ENCODE measurements at regions not wholly inside any gene's neighbourhood (a gene's known extent, or its start where the extent isn't known, plus 50 kb on each side); places are given as distances from the start of the nearest gene placed in this dataset.

DNA sequence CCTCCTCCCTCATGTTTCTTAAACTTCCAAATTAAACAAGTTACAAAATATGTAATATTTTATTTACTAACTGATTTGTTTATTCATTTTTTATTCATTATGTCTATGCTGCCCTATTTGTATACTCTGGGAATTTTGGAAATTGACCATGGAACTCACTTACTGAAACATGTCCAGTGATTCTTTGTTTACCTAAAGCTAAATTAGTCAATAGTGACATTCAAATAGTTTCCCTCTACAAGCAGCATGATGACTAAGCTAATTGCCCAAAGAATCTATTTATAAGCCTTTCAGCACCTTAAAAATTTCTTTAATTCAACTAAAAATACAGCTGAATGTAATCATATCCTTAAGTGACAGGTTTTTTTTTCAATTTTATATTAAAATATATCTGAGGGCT is 437.7 kb downstream of the SI start:
- no peak overlapping the region for H3K27ac ChIP-seq
- TF ChIP-seq, protein P1, sequence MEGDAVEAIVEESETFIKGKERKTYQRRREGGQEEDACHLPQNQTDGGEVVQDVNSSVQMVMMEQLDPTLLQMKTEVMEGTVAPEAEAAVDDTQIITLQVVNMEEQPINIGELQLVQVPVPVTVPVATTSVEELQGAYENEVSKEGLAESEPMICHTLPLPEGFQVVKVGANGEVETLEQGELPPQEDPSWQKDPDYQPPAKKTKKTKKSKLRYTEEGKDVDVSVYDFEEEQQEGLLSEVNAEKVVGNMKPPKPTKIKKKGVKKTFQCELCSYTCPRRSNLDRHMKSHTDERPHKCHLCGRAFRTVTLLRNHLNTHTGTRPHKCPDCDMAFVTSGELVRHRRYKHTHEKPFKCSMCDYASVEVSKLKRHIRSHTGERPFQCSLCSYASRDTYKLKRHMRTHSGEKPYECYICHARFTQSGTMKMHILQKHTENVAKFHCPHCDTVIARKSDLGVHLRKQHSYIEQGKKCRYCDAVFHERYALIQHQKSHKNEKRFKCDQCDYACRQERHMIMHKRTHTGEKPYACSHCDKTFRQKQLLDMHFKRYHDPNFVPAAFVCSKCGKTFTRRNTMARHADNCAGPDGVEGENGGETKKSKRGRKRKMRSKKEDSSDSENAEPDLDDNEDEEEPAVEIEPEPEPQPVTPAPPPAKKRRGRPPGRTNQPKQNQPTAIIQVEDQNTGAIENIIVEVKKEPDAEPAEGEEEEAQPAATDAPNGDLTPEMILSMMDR (IDR thresholded peaks at IDR 0.05): no peak
- DNase-seq (no peak), ATAC-seq (no peak)
- H3K4me3 ChIP-seq: no peak overlapping the region
- no peaks in the 10 kb centered on the region for H3K36me3 ChIP-seq
- H3K4me1 ChIP-seq: no peaks in the 10 kb centered on the region
- no peaks in the 10 kb centered on the region for H3K27me3 ChIP-seq
- no peaks in the 10 kb centered on the region for H3K9me3 ChIP-seq
- intact Hi-C loops (cut with DNase I): no loop called here

DNA sequence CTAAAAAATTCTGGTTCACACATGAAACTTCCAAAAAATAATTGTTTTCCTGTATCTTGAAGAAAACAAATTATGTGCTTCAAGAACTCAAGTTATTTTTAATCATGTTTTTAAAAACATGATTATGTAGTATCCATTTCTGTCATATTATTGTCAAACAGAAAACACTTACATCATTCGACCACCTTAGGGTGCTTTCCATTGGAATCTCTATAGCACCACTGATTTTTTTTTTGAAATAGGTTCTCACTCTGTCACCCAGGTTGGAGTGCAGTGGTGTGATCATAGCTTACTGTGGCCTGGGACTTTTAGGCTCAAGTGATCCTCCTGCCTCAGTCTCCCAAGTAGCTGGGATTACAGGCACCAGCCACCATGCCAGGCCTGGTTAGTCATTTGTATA is 457.3 kb downstream of the SI start:
- no peak overlapping the region for H3K4me3 ChIP-seq
- no peaks in the 10 kb centered on the region for H3K9me3 ChIP-seq
- no peaks in the 10 kb centered on the region for H3K36me3 ChIP-seq
- TF ChIP-seq, protein P1 (IDR thresholded peaks at IDR 0.05): no peak
- no peak overlapping the region for H3K27ac ChIP-seq
- H3K27me3 ChIP-seq: no peaks in the 10 kb centered on the region
- H3K4me1 ChIP-seq: no peaks in the 10 kb centered on the region
- DNase-seq (no peak), ATAC-seq (no peak)
- intact Hi-C loops (cut with DNase I): no loop called here

DNA sequence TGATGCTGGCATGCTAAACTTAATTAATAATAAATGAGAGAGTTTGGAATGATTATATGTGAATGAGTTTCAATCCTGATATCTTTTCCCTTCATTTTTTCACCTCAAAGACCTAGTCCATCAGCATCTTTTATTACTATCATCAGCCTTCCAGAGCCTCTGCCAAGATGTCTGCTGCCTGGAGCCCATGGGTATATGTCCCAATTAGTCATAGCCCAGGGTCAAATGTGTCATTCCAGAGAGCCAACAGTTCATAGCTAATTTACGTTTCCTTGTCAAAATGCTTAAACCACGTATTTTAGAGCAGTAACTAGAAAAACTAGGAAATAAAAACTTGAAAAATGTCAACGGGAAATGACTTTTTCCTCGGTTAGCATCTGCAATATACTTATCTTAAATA is 457.9 kb downstream of the SI start:
- Histone ChIP-seq H3K27ac (no peak overlapping the region), H3K9me3 (no peaks in the 10 kb centered on the region), H3K4me3 (no peak overlapping the region), H3K4me1 (no peaks in the 10 kb centered on the region), H3K36me3 (no peaks in the 10 kb centered on the region), H3K27me3 (no peaks in the 10 kb centered on the region)
- TF ChIP-seq, protein P1 (IDR thresholded peaks at IDR 0.05): no peak
- intact Hi-C loops (cut with DNase I): no loop called here
- DNase-seq: no peak
- ATAC-seq: no peak

DNA sequence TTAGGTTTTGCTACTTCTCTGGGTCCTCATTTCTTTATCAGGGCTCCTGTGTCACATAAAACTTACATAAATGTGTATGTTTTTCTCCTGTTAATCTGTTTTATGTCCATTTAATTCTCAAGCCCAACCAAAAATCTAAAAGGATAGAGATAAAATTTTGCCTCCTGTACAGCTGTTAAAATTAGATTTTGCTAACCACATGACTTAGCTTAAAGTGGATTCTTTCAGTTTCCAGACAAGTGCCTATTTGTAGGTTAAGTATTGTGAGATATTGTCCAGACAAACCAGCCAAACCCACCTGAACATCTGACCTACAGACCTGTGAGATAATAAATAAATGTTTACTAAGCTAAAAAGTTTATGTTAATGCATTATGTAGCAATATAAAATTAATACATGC is 465.5 kb downstream of the SI start:
- TF ChIP-seq, protein P1 (IDR thresholded peaks at IDR 0.05): no peak

DNA sequence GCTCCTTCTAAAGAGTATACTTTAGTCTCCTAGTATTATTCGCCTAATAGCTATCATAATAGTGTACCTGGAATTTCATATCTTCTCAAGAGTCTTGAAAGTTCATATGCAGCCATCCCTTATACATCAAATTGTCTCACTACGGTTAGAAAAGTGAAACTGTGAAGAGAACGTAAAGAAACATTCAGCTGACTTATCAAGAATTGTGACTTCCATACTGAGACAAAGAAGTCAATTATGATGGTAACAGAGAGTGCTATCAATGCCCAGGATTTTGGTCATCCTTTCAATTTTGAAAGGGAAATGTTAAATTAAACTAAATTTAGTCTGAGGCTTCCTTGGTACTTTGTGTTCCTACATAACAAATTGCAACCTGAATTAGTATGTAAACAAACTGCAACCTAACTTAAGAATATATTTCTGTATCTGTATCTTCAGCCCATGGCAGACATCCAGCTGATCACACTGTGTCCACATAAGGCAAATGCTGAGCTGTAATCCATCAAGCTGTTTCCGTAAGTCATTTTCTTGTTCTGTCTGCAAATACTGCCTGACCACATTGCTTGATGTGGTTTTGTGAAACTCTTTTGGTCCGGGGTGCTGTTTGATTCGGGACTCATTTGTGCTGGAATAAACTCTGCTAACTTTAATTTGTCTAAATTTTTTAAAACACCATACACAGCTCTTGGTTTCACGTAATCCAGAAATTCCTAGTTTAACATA is 469.6 kb downstream of the SI start:
- ATAC-seq: no peak
- no peak overlapping the region for H3K4me3 ChIP-seq
- no peak overlapping the region for H3K27ac ChIP-seq
- H3K27me3 ChIP-seq: no peaks in the 10 kb centered on the region
- peaks cover 0 to 3% of the 10 kb centered on the region in 2 donors for H3K9me3 ChIP-seq
- H3K36me3 ChIP-seq: no peaks in the 10 kb centered on the region
- no peaks in the 10 kb centered on the region for H3K4me1 ChIP-seq
- intact Hi-C loops (cut with DNase I): no loop called here
- TF ChIP-seq, protein P1 (IDR thresholded peaks at IDR 0.05): no peak
- DNase-seq: no peak

More for the DNA sequence above, 465.5 kb downstream of the SI start:
- Histone ChIP-seq H3K27me3 (no peaks in the 10 kb centered on the region), H3K9me3 (peaks cover 0 to 3% of the 10 kb centered on the region in 2 donors), H3K36me3 (no peaks in the 10 kb centered on the region), H3K4me3 (no peak overlapping the region), H3K27ac (no peak overlapping the region), H3K4me1 (no peaks in the 10 kb centered on the region)
- DNase-seq (no peak), ATAC-seq (no peak)
- intact Hi-C loops (cut with DNase I): no loop called here

Measured in left lung (tissue), 4 donors.